ENCODE measurements at regions not wholly inside any gene's neighbourhood (a gene's known extent, or its start where the extent isn't known, plus 50 kb on each side); places are given as distances from the start of the nearest gene placed in this dataset.

- TF ChIP-seq CTCF (IDR thresholded peaks at IDR 0.05) (no peak), POLR2A (IDR thresholded peaks at IDR 0.05) (no peak)
Measured at GRCh38 chr7:19519443-19520021, 189.3 kb downstream of the POLR1F start.
